ENCODE measurements at regions not wholly inside any gene's neighbourhood (a gene's known extent, or its start where the extent isn't known, plus 50 kb on each side); places are given as distances from the start of the nearest gene placed in this dataset.

GRCh38 chr1:223471566-223471965 is 78.4 kb downstream of the CCDC185 start:
- DNase-seq (no peak), ATAC-seq (ENCODE audit: low FRiP score) (no peak)
- no peaks in the 10 kb centered on the region for H3K9me3 ChIP-seq (ENCODE audit: control insufficient read depth, low read length)
- no peak overlapping the region for H3K4me3 ChIP-seq (ENCODE audit: low read length in 2 of 2)
- H3K36me3 ChIP-seq (ENCODE audit: control insufficient read depth in 1 of 2, insufficient read depth in 2 of 2, low read length in 1 of 2) = no peaks in the 10 kb centered on the region
- no peaks in the 10 kb centered on the region for H3K27me3 ChIP-seq (ENCODE audit: control insufficient read depth in 1 of 2, insufficient read depth in 2 of 2, low read length in 1 of 2)
- WGBS, 2 donors = 60 to 65% methylated on average over 1 of the region's 1 CpG
- H3K4me1 ChIP-seq (ENCODE audit: control insufficient read depth in 1 of 2, insufficient read depth in 2 of 2, low read length in 2 of 2) = no peaks in the 10 kb centered on the region
- intact Hi-C loops (cut with DNase I) = no loop called here
- no peak overlapping the region for H3K27ac ChIP-seq (ENCODE audit: low read depth in 1 of 2, low read length in 2 of 2)

DNA sequence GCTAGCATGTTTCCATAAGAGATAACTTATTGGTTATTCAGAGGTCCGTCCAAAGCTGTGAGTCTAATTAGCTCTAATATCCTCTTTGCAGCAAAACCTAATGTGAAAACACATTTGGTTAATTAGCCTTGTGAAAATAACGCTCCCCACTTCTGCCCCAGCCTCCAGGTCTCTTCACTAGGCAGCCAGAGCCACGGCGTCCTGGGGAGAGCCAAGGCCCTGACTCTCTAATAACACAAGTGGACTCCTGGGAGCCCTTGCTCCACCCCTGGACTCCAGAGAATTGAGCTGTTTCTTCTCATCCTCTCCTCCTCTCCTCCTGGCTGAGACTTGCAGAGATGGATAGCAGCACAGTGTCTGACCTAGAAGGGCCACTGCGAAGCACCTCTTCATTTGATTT is 78.8 kb downstream of the CCDC185 start:
- intact Hi-C loops (cut with DNase I) = no loop called here
- ATAC-seq (ENCODE audit: low FRiP score) = no peak

DNA sequence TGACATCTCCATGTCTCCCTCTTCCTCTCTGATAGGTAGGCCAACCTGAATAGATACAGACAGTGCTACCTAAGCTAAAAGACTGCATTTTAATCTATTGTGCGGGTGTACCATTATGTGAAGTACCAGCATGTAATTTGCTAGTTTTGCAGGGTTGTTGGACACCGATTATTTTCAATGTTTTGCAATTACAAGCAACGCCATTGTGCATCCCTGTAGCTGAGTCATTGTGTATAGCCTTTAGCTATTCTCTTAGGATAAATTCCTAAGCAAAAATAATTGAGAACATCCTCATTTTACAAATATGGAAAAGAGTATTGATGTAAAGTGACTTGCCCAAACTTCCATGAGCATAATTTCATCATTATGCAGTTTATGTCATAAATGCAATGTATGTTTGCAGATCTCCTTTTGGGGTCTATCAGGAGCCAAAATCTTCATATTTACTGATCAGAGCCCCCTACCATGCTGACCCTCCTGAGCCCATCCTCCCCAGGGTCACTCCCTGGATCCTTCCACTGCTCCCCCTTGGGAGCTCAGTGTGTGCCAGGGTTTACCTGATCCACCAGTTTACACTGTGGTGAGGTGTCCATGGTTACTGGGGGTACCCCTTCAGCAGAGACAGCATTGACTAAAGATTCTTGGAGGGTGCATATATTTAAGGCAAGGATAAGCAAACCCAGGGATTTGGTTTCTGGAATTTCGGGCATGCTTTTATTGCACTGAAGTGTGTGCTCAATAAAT is 80.6 kb downstream of the CCDC185 start:
- no peak overlapping the region for H3K4me3 ChIP-seq (ENCODE audit: low read length in 2 of 2)
- intact Hi-C loops (cut with DNase I) = no loop called here
- no peaks in the 10 kb centered on the region for H3K27me3 ChIP-seq (ENCODE audit: control insufficient read depth in 1 of 2, insufficient read depth in 2 of 2, low read length in 1 of 2)
- 69 to 74% methylated on average over 4 of the region's 4 CpGs for WGBS, 2 donors
- no peaks in the 10 kb centered on the region for H3K4me1 ChIP-seq (ENCODE audit: control insufficient read depth in 1 of 2, insufficient read depth in 2 of 2, low read length in 2 of 2)
- H3K9me3 ChIP-seq (ENCODE audit: control insufficient read depth, low read length) = peaks cover 2% of the 10 kb centered on the region
- DNase-seq = no peak
- no peak for ATAC-seq (ENCODE audit: low FRiP score)
- no peaks in the 10 kb centered on the region for H3K36me3 ChIP-seq (ENCODE audit: control insufficient read depth in 1 of 2, insufficient read depth in 2 of 2, low read length in 1 of 2)
- no peak overlapping the region for H3K27ac ChIP-seq (ENCODE audit: low read depth in 1 of 2, low read length in 2 of 2)

More for the DNA sequence above, 78.8 kb downstream of the CCDC185 start:
- no peaks in the 10 kb centered on the region for H3K4me1 ChIP-seq (ENCODE audit: control insufficient read depth in 1 of 2, insufficient read depth in 2 of 2, low read length in 2 of 2)
- no peak overlapping the region for H3K27ac ChIP-seq (ENCODE audit: low read depth in 1 of 2, low read length in 2 of 2)
- no peaks in the 10 kb centered on the region for H3K36me3 ChIP-seq (ENCODE audit: control insufficient read depth in 1 of 2, insufficient read depth in 2 of 2, low read length in 1 of 2)
- WGBS, 2 donors = 73% methylated on average over 5 of the region's 5 CpGs
- H3K9me3 ChIP-seq (ENCODE audit: control insufficient read depth, low read length) = peaks cover 1% of the 10 kb centered on the region
- H3K4me3 ChIP-seq (ENCODE audit: low read length in 2 of 2) = no peak overlapping the region
- no peaks in the 10 kb centered on the region for H3K27me3 ChIP-seq (ENCODE audit: control insufficient read depth in 1 of 2, insufficient read depth in 2 of 2, low read length in 1 of 2)
- no peak for DNase-seq

GRCh38 chr1:223474804-223475203 is 81.6 kb downstream of the CCDC185 start:
- Histone ChIP-seq H3K27ac (ENCODE audit: low read depth in 1 of 2, low read length in 2 of 2) (no peak overlapping the region), H3K9me3 (ENCODE audit: control insufficient read depth, low read length) (peaks cover 2% of the 10 kb centered on the region), H3K4me3 (ENCODE audit: low read length in 2 of 2) (no peak overlapping the region), H3K27me3 (ENCODE audit: control insufficient read depth in 1 of 2, insufficient read depth in 2 of 2, low read length in 1 of 2) (no peaks in the 10 kb centered on the region), H3K4me1 (ENCODE audit: control insufficient read depth in 1 of 2, insufficient read depth in 2 of 2, low read length in 2 of 2) (no peaks in the 10 kb centered on the region), H3K36me3 (ENCODE audit: control insufficient read depth in 1 of 2, insufficient read depth in 2 of 2, low read length in 1 of 2) (no peaks in the 10 kb centered on the region)
- DNase-seq (no peak), ATAC-seq (ENCODE audit: low FRiP score) (no peak)
- 72 to 75% methylated on average over 6 of the region's 6 CpGs for WGBS, 2 donors
- intact Hi-C loops (cut with DNase I) = no loop called here

- Histone ChIP-seq H3K4me3 (ENCODE audit: low read length in 2 of 2) (no peak overlapping the region), H3K27ac (ENCODE audit: low read depth in 1 of 2, low read length in 2 of 2) (no peak overlapping the region), H3K27me3 (ENCODE audit: control insufficient read depth in 1 of 2, insufficient read depth in 2 of 2, low read length in 1 of 2) (no peaks in the 10 kb centered on the region), H3K9me3 (ENCODE audit: control insufficient read depth, low read length) (peaks cover 2% of the 10 kb centered on the region), H3K4me1 (ENCODE audit: control insufficient read depth in 1 of 2, insufficient read depth in 2 of 2, low read length in 2 of 2) (no peaks in the 10 kb centered on the region), H3K36me3 (ENCODE audit: control insufficient read depth in 1 of 2, insufficient read depth in 2 of 2, low read length in 1 of 2) (no peaks in the 10 kb centered on the region)
- ATAC-seq (ENCODE audit: low FRiP score) (no peak), DNase-seq (no peak)
- intact Hi-C loops (cut with DNase I) = no loop called here
- 50 to 51% methylated on average over 2 of the region's 2 CpGs for WGBS, 2 donors
Observed at GRCh38 chr1:223477456-223477855, 84.2 kb downstream of the CCDC185 start.

DNA sequence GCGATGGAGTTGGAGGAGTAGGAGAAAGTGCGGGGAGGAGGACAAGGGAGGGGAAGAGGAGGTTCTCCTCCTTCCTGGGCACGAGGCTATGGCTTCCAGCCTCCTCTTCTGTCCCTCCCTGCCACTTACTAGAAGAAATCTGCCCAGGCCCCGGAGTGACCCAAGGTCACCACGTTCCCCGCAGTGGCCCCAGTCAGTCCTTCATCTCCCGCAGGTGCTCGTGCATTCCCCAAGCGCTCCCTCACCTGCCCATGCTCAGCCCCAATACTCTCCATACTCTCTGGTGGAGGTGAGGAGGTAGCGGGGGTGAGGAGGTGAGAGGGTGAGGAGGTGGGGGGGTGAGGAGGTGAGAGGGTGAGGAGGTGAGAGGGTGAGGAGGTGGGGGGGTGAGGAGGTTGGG is 85.4 kb downstream of the CCDC185 start:
- Histone ChIP-seq H3K4me1 (ENCODE audit: control insufficient read depth in 1 of 2, insufficient read depth in 2 of 2, low read length in 2 of 2) (no peaks in the 10 kb centered on the region), H3K27ac (ENCODE audit: low read depth in 1 of 2, low read length in 2 of 2) (no peak overlapping the region), H3K36me3 (ENCODE audit: control insufficient read depth in 1 of 2, insufficient read depth in 2 of 2, low read length in 1 of 2) (no peaks in the 10 kb centered on the region), H3K9me3 (ENCODE audit: control insufficient read depth, low read length) (peaks cover 2% of the 10 kb centered on the region), H3K27me3 (ENCODE audit: control insufficient read depth in 1 of 2, insufficient read depth in 2 of 2, low read length in 1 of 2) (no peaks in the 10 kb centered on the region), H3K4me3 (ENCODE audit: low read length in 2 of 2) (no peak overlapping the region)
- DNase-seq = no peak
- ATAC-seq (ENCODE audit: low FRiP score) = no peak
- 91 to 92% methylated on average over 10 of the region's 10 CpGs for whole genome bisulfite sequencing, 2 donors
- intact Hi-C loops (cut with DNase I) = no loop called here

DNA sequence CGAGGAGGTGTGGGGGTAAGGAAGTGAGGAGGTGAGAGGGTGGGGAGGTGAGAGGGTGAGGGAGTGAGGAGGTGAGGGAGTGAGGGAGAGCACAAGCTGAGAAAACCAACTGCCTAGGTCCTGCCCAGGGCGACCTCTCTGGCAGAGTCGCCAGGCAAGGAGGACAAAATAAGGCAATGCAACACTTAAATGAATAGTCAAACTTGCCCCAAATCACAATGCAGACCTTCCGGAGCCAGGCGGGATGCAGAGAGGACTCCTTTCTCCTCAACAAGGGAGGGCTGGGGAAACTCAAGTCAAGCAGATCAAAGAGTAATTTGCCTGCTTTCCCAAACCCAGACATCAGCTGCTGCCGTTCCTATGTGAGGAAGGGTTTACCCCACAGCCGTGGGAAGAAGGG is 86.0 kb downstream of the CCDC185 start:
- ATAC-seq (ENCODE audit: low FRiP score) (no peak), DNase-seq (no peak)
- H3K36me3 ChIP-seq (ENCODE audit: control insufficient read depth in 1 of 2, insufficient read depth in 2 of 2, low read length in 1 of 2) = no peaks in the 10 kb centered on the region
- WGBS, 2 donors = 19 to 24% methylated on average over 7 of the region's 7 CpGs
- no peaks in the 10 kb centered on the region for H3K27me3 ChIP-seq (ENCODE audit: control insufficient read depth in 1 of 2, insufficient read depth in 2 of 2, low read length in 1 of 2)
- H3K27ac ChIP-seq (ENCODE audit: low read depth in 1 of 2, low read length in 2 of 2) = no peak overlapping the region
- no peaks in the 10 kb centered on the region for H3K4me1 ChIP-seq (ENCODE audit: control insufficient read depth in 1 of 2, insufficient read depth in 2 of 2, low read length in 2 of 2)
- no peak overlapping the region for H3K4me3 ChIP-seq (ENCODE audit: low read length in 2 of 2)
- H3K9me3 ChIP-seq (ENCODE audit: control insufficient read depth, low read length) = peaks cover 2% of the 10 kb centered on the region
- intact Hi-C loops (cut with DNase I) = no loop called here

DNA sequence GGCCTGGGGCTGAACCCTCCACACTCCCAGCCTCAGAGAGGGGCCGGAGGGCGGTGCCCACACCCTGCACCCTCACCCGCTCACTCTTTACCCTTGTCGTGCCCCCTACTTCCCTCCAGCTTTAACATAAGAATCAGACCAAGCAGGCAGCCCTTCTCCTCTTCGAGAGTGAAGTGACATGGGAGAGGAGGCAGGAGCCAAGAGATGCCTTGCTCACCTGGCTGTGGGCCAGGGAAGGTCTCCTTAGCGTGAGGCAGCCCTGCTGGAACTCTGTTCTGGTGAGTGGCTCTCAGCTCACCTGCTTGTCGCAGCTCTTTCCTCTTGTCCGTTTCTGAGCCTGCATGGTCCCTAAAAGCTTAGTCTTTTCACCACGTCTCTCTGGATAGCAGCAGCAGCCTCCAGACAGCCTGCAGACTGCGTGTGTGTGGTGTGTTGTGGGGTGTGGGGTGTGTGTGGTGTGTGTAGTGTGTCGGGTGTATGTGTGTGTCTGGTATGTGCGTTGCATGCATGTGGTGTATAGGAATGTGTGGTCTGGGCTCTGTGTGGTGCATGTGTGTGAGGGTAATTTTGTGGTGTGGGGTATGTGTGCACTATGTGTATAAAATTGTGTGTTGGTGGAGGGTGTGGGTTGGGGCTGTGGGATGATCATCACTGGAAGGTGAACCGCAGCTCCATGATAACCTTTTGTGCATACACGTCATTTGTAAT is 86.7 kb downstream of the CCDC185 start:
- WGBS, 2 donors = 40 to 42% methylated on average over 14 of the region's 14 CpGs

DNA sequence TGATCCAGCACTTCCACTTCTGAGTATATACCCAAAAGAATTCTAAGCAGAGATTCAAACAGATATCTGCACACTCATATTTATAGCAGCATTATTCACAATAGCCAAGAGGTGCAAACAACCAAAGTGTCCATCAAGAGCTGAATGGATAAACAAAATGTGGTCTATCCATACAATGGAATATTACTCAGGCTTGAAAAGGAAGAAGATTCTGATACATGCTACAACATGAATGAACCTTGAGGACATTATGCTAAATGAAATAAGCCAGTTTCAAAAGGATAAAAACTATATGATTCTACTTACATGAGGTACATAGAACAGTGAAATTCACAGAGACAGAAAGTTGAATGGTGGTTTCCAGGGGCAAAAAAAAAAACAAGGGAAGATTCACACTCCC is 88.9 kb downstream of the CCDC185 start:
- Histone ChIP-seq H3K9me3 (ENCODE audit: control insufficient read depth, low read length) (no peaks in the 10 kb centered on the region), H3K36me3 (ENCODE audit: control insufficient read depth in 1 of 2, insufficient read depth in 2 of 2, low read length in 1 of 2) (no peaks in the 10 kb centered on the region), H3K4me3 (ENCODE audit: low read length in 2 of 2) (no peak overlapping the region), H3K4me1 (ENCODE audit: control insufficient read depth in 1 of 2, insufficient read depth in 2 of 2, low read length in 2 of 2) (no peaks in the 10 kb centered on the region), H3K27ac (ENCODE audit: low read depth in 1 of 2, low read length in 2 of 2) (no peak overlapping the region), H3K27me3 (ENCODE audit: control insufficient read depth in 1 of 2, insufficient read depth in 2 of 2, low read length in 1 of 2) (no peaks in the 10 kb centered on the region)
- no peak for DNase-seq
- intact Hi-C loops (cut with DNase I) = no loop called here
- no peak for ATAC-seq (ENCODE audit: low FRiP score)

More for the DNA sequence above, 86.7 kb downstream of the CCDC185 start:
- H3K27ac ChIP-seq (ENCODE audit: low read depth in 1 of 2, low read length in 2 of 2) = no peak overlapping the region
- intact Hi-C loops (cut with DNase I) = no loop called here
- peaks cover 2% of the 10 kb centered on the region for H3K9me3 ChIP-seq (ENCODE audit: control insufficient read depth, low read length)
- H3K27me3 ChIP-seq (ENCODE audit: control insufficient read depth in 1 of 2, insufficient read depth in 2 of 2, low read length in 1 of 2) = no peaks in the 10 kb centered on the region
- no peaks in the 10 kb centered on the region for H3K36me3 ChIP-seq (ENCODE audit: control insufficient read depth in 1 of 2, insufficient read depth in 2 of 2, low read length in 1 of 2)
- no peak overlapping the region for H3K4me3 ChIP-seq (ENCODE audit: low read length in 2 of 2)
- ATAC-seq (ENCODE audit: low FRiP score) = no peak
- no peaks in the 10 kb centered on the region for H3K4me1 ChIP-seq (ENCODE audit: control insufficient read depth in 1 of 2, insufficient read depth in 2 of 2, low read length in 2 of 2)
- no peak for DNase-seq
